ENCODE measurements at regions not wholly inside any gene's neighbourhood (a gene's known extent, or its start where the extent isn't known, plus 50 kb on each side); places are given as distances from the start of the nearest gene placed in this dataset.

DNA sequence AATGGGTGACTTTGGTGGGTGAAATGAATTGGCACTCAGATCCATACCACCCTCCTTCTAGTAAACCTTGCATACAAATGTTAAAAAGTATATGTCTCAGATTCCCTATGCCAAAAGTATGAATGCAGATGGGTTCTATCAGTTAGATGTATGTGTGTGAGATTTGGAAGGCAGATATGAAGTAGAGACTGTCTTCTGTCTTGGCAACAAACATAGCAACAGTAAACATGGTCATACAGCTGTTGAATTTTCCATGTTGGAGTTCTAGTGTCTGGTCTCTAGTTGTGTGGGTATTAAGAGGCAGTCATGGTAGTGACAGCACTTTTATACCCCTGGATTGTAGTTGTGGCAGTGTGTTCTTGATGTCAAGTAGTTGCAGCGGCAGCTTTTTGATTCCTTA, 125.6 kb upstream of the PITX1 start:
- no peak overlapping the region for H3K9ac ChIP-seq (ENCODE audit: low read length)
- H3K4me3 ChIP-seq (ENCODE audit: insufficient read depth, low read length, poor library complexity, severe bottlenecking) = no peak overlapping the region
- no peaks in the 10 kb centered on the region for H3K9me2 ChIP-seq (replicated peaks; ENCODE audit: insufficient read depth, low read length)
- H3K79me2 ChIP-seq (ENCODE audit: insufficient read depth, low read length) = no peaks in the 10 kb centered on the region
- no peaks in the 10 kb centered on the region for H4K20me1 ChIP-seq (ENCODE audit: low read depth, low read length)
- no peak for TF ChIP-seq EZH2phosphoT487 (conservative IDR thresholded peaks at IDR 0.05; ENCODE audit: low read length)
- TF ChIP-seq, protein P1, sequence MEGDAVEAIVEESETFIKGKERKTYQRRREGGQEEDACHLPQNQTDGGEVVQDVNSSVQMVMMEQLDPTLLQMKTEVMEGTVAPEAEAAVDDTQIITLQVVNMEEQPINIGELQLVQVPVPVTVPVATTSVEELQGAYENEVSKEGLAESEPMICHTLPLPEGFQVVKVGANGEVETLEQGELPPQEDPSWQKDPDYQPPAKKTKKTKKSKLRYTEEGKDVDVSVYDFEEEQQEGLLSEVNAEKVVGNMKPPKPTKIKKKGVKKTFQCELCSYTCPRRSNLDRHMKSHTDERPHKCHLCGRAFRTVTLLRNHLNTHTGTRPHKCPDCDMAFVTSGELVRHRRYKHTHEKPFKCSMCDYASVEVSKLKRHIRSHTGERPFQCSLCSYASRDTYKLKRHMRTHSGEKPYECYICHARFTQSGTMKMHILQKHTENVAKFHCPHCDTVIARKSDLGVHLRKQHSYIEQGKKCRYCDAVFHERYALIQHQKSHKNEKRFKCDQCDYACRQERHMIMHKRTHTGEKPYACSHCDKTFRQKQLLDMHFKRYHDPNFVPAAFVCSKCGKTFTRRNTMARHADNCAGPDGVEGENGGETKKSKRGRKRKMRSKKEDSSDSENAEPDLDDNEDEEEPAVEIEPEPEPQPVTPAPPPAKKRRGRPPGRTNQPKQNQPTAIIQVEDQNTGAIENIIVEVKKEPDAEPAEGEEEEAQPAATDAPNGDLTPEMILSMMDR (IDR thresholded peaks at IDR 0.05; ENCODE audit: insufficient read depth, low read length, poor library complexity, severe bottlenecking) = no peak
- H2AFZ ChIP-seq (ENCODE audit: low read depth, low read length, severe bottlenecking) = no peak overlapping the region
- no peaks in the 10 kb centered on the region for H3K27me3 ChIP-seq (ENCODE audit: low read length)
- no peak overlapping the region for H3K4me2 ChIP-seq (ENCODE audit: low read depth, low read length, poor library complexity, severe bottlenecking)
- H3K36me3 ChIP-seq (ENCODE audit: low read length) = no peaks in the 10 kb centered on the region
- no peak overlapping the region for H3K27ac ChIP-seq (ENCODE audit: low read depth, low read length)
- H3F3A ChIP-seq (ENCODE audit: insufficient read depth) = no peaks in the 10 kb centered on the region
- H3K9me3 ChIP-seq (ENCODE audit: insufficient read depth, low read length) = no peaks in the 10 kb centered on the region

DNA sequence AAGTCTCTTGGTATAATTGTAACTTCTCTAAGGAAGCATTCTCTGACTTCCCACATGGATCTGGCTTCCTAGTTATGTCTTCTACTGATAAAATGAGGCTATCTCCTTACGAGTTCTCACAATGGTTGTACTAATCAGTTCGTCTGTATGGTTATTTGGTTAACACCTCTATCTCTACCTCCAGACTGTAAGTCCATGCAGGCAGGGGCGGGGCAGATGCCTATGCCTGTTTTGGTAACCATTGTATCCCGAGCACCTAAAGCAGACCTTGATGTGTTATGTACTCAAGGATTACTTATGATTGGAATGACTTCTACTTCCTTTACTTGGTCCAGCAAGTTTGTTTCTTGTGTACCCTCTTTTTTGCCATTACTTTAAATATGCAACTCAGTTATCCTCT, 125.0 kb upstream of the PITX1 start:
- TF ChIP-seq EZH2phosphoT487 (conservative IDR thresholded peaks at IDR 0.05; ENCODE audit: low read length) = no peak
- TF ChIP-seq, protein P1 (IDR thresholded peaks at IDR 0.05; ENCODE audit: insufficient read depth, low read length, poor library complexity, severe bottlenecking) = no peak
- Histone ChIP-seq H3K4me3 (ENCODE audit: insufficient read depth, low read length, poor library complexity, severe bottlenecking) (no peak overlapping the region), H3K27me3 (ENCODE audit: low read length) (no peaks in the 10 kb centered on the region), H3K9me2 (replicated peaks; ENCODE audit: insufficient read depth, low read length) (no peaks in the 10 kb centered on the region), H4K20me1 (ENCODE audit: low read depth, low read length) (no peaks in the 10 kb centered on the region), H2AFZ (ENCODE audit: low read depth, low read length, severe bottlenecking) (no peak overlapping the region), H3K9ac (ENCODE audit: low read length) (no peak overlapping the region), H3K4me2 (ENCODE audit: low read depth, low read length, poor library complexity, severe bottlenecking) (no peak overlapping the region), H3K27ac (ENCODE audit: low read depth, low read length) (no peak overlapping the region), H3F3A (ENCODE audit: insufficient read depth) (no peaks in the 10 kb centered on the region), H3K36me3 (ENCODE audit: low read length) (no peaks in the 10 kb centered on the region), H3K79me2 (ENCODE audit: insufficient read depth, low read length) (no peaks in the 10 kb centered on the region), H3K9me3 (ENCODE audit: insufficient read depth, low read length) (no peaks in the 10 kb centered on the region)

DNA sequence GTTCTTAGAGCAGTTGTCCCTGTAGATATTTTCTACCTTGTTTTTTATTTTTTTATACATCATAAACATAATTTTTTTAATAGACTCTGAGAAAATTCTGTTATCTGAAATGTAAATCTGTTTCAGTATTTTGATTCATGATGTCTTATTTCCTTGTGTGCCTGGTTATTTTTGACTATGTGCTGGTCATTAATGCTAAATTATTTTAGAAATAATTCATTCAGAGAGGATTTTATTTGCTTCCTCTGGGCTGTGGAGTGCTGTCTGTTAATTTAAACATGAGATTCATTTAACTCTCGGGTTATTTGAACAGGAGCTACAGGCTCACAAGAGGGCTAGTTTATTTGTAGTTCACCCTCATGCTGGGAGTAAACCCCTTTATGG, 124.3 kb upstream of the PITX1 start:
- Histone ChIP-seq H3K9me2 (replicated peaks; ENCODE audit: insufficient read depth, low read length) (no peaks in the 10 kb centered on the region), H3K4me3 (ENCODE audit: insufficient read depth, low read length, poor library complexity, severe bottlenecking) (no peak overlapping the region), H4K20me1 (ENCODE audit: low read depth, low read length) (no peaks in the 10 kb centered on the region), H3F3A (ENCODE audit: insufficient read depth) (no peaks in the 10 kb centered on the region), H3K9ac (ENCODE audit: low read length) (no peak overlapping the region), H3K27ac (ENCODE audit: low read depth, low read length) (no peak overlapping the region), H3K4me2 (ENCODE audit: low read depth, low read length, poor library complexity, severe bottlenecking) (no peak overlapping the region), H3K27me3 (ENCODE audit: low read length) (no peaks in the 10 kb centered on the region), H3K36me3 (ENCODE audit: low read length) (no peaks in the 10 kb centered on the region), H2AFZ (ENCODE audit: low read depth, low read length, severe bottlenecking) (no peak overlapping the region), H3K79me2 (ENCODE audit: insufficient read depth, low read length) (no peaks in the 10 kb centered on the region), H3K9me3 (ENCODE audit: insufficient read depth, low read length) (no peaks in the 10 kb centered on the region)
- no peak for TF ChIP-seq EZH2phosphoT487 (conservative IDR thresholded peaks at IDR 0.05; ENCODE audit: low read length)
- TF ChIP-seq, protein P1 (IDR thresholded peaks at IDR 0.05; ENCODE audit: insufficient read depth, low read length, poor library complexity, severe bottlenecking) = no peak

All from SU-DHL-6 (cell line).